HG02798 (cell line): ENCODE measurements at regions not wholly inside any gene's neighbourhood (a gene's known extent, or its start where the extent isn't known, plus 50 kb on each side); places are given as distances from the start of the nearest gene placed in this dataset.

Experiments
- ATAC-seq: cut with Tn5 transposase; IDR thresholded peaks from one replicate; pipeline ENCODE4 v1.9.1; 2021; ENCODE audit warnings: mild to moderate bottlenecking; ENCODE audit not compliant: unreplicated experiment, poor library complexity

DNA sequence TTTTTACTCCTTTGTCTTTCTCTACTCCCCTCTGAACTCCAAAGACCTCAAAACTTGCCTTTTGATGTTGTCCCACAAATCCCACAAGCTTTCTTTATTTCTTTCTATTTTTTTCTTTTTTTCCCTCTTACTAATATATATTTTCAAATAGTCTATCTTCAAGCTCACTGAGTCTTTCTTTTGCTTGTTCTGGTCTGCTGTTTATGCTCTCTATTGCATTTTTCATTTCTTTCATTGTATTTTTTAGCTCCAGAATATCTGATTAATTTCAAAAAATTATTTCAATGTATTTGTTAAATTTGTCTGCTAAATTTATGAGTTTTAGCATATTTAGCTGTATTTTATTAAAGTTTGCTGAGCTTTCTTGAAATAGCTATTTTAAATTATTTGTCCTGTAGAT, 223.3 kb upstream of the IRX1 start:
- no peak for ATAC-seq

DNA sequence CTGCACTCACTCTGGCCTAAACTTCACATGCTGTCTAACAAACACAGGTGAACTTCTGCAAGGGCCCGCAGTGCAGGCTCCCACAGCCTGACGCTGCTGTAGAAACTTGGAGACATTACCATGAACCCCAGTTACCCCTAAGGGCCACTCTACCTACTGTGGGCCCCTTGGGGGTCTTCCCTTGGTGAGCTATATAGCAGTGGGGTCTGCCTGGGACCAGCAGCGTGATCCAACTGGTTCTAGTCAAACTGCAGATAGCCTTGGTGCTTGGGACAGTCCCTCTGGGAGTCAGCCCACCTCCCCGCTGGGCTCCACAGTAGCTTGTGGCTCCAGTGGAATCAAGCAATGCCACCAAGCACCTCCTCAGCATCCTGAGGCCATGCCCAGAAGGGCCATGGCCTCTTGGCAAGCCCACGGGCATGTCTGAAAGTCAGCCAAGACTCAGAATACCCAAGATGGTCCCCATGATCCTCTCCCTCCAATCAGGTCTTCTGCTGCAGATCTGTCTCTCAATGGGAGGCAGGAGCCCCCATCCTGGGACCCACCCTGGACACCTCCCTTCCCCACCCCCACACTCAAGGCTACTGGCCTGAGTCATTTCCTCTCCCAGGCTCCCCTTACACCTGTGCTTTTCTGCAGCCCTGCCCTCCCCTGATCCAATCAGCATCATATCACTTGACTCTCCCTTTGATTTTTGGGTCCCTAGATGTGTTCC, 230.0 kb upstream of the IRX1 start:
- ATAC-seq = no peak

GRCh38 chr5:3364941-3365340, 230.7 kb upstream of the IRX1 start:
- no peak for ATAC-seq

GRCh38 chr5:3364433-3364832, 231.2 kb upstream of the IRX1 start:
- ATAC-seq = no peak

DNA sequence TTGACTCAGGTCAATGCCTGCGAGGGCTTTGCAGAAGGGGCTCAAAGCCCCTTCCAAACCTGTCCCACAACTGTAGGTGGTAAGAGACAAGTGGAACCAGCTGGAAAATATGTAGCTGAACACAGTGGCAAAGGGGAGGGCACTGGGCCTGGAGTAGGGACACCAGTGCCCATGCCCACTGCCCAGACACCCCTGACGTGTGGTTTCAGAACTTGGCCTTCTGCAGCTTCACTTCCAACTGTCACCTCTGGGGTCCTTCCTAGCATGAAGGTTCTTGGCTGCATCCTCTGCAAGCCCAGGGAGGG, 233.1 kb upstream of the IRX1 start:
- ATAC-seq = no peak

DNA sequence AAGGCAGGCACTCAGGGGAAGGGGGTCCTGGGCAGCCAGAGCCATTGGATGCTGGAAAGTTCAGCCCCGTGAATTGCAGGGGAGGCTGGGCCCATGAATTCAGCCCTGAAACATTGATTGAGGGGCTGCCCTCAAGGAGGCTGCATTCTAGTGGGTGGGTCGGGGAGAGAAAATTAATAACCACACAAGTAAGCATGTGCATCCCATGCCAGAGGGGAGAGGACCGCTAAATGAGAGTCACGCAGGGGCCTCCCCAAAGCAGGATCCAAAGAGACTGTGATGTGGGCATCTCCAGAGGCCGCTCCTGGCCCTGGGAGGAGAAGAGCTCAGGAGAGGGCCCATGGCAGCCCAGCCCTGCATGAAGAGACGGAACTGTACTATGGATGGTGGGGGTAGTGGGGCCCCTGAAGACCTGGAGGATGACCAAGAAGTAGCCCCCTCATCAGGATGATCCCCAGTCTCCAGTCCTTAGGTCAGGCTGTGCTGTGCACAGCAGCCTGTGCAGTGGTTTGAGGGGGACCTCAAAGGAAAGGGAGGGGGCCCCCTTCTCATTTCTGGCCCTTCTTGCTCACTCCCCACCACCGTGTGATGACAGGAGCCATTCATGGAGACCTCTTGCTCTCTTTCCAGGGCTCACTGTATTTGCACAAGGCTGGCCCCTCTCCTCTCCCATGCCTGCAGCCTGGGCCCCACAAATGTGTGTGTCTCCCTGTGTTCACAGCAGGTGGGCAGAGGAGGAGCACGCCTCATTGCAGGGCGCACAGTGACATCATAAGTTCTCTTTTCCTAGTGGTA, 233.6 kb upstream of the IRX1 start:
- no peak for ATAC-seq

DNA sequence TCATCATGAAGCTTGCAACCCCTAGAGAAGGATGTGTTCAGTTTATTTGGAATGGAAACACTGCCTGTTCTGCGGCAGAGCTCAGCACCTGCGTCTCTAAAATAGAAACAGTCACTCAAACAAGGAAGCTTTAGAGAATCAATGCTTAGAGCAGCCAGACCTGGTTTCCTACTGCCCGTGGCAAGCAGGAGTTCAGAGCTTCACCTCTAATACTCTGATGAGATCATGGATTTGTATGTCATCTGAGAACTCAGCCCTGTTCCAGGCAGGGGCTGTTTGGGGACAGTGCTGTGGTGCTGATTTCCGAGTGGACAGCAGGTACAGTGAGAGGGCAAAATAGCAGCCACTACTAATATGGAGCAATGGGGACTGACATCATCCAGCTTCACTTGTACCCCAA, 236.0 kb upstream of the IRX1 start:
- no peak for ATAC-seq

- no peak for ATAC-seq
Observed at GRCh38 chr5:3357291-3357690, 238.3 kb upstream of the IRX1 start.

GRCh38 chr5:3356016-3356415, 239.6 kb upstream of the IRX1 start:
- no peak for ATAC-seq

- ATAC-seq = no peak
Observed at GRCh38 chr5:3355126-3355525, 240.5 kb upstream of the IRX1 start.

DNA sequence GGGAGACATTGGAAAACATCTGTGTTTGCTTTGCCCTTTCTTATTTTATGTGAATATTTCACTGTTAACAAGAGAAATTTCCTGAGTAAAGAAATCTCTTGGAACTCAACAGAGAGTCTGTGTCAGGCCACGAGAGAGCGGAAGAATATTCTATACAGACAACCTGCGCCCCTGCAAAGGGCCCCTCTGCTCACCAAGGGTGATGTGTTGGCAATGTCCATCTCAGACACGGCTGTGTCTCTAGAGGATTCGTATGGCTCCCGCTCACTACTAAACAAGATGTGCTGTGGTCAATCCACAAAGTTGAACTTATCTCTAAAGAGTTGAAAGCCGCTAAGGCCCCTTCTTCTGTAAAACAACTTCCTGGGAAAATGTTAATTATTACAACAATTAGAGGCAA, 241.0 kb upstream of the IRX1 start:
- ATAC-seq = no peak

GRCh38 chr5:3353561-3353960, 242.1 kb upstream of the IRX1 start:
- no peak for ATAC-seq

- ATAC-seq = no peak
Observed at GRCh38 chr5:3352711-3353110, 242.9 kb upstream of the IRX1 start.

GRCh38 chr5:3351581-3352442, 243.8 kb upstream of the IRX1 start:
- no peak for ATAC-seq

DNA sequence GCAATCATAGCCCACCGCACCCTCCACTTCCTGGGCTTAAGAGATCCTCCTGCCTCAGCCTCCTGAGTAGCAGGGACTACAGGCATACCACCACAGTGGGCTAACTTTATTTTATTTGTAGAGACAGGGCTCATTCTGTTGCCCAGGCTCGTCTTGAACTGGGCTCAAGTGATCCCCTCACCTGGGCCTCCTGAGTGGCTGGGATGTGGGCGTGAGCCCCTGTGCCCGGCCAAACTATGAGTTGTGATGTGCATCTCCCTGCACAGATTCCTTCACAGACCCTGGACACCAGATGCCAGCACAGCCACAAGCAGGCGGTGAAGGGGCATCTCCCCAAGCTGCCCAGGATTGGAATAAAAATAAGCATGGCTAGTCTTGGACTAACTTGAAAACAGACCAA, 244.9 kb upstream of the IRX1 start:
- no peak for ATAC-seq

- no peak for ATAC-seq
Observed at GRCh38 chr5:3349704-3350565, 245.7 kb upstream of the IRX1 start.

DNA sequence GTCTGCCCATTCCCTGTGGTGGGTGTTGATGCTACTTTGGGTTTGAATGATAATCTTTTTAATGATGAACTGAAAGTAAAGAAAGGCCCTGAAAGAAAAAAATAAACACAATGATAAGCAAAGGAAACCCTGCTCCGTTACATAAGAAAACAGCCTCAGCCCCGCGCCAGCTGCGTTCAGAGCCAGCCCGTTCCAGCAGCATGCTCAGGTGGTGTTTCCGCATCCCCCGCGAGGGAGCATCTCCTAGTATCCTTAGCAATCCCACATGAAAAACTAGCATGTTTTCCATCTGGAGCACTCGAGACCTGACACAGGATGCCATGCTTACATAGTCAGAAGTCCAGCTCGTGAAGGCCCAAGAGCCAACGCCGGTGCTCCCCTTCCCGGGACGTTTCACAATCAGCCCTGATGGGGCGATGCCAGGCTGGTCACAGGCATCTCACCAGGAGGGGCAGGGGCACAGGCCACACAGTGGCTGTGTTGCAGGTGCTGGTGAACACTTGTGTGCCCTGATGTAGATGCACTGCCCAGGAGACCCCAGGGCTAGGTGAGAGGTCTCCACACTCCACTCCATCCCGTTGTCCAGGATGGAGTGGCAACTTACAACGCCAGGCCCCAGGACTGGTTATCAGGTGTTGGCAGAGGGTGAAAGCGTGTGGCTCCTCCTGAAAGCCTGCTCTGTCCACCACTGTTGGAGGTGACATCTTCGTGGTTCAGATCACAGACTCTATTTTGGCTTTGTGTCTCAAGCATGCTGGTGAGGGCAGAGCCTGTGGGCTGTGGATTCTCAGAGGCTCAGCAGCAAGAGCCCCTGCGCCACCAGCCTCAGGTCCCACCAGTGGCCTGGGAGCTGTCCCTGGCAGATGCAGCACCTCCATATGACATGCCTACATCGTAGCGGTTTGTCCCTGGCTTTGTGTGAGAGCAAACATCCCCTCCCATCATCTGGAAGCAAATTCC, 246.8 kb upstream of the IRX1 start:
- ATAC-seq = no peak

GRCh38 chr5:3347741-3348140, 247.9 kb upstream of the IRX1 start:
- no peak for ATAC-seq

DNA sequence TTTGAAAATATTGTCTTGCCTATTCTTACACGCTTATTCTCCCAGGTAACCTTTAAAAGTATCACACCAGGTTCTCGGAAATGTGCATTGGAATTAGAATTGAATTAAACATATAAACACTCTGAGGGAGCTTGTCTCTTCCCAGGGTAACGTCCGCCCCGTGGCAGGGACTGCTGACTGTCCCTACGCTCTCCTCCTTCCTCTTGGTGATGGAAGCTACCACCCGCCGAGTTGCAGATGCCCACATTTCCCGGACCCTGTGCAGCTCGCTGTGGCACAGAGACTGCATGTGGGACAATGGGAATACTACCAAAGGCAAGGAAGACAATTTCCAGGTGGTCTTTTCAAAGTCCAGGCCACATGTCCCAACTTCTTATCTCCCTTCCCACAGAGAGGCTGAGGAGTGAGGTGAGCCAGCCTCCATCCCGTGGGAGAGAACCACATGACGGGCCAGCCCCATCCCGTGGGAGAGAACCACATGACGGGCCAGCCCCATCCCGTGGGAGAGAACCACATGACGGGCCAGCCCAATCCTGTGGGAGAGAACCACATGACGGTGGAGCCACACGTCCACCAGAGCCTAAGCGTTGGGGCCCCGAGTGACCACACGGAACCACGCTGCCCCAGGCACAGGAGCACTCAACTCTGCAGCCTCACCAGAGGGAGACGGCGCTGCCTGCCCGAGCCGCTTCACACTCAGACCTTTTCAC, 249.4 kb upstream of the IRX1 start:
- no peak for ATAC-seq
